ENCODE measurements at regions not wholly inside any gene's neighbourhood (a gene's known extent, or its start where the extent isn't known, plus 50 kb on each side); places are given as distances from the start of the nearest gene placed in this dataset.

GRCh38 chr6:14196026-14196425 lies 78.5 kb downstream of the CD83 start:
- TF ChIP-seq REST (IDR thresholded peaks at IDR 0.05; ENCODE audit: insufficient read depth in 1 of 2, low read depth in 2 of 2, low read length in 2 of 2), result no peak

GRCh38 chr6:14197118-14197517 lies 79.5 kb downstream of the CD83 start:
- TF ChIP-seq REST (IDR thresholded peaks at IDR 0.05; ENCODE audit: insufficient read depth in 1 of 2, low read depth in 2 of 2, low read length in 2 of 2) (no peak), TAF1 (IDR thresholded peaks at IDR 0.05; ENCODE audit: borderline replicate concordance, insufficient read depth, low read length) (no peak), POLR2AphosphoS5 (IDR thresholded peaks at IDR 0.05; ENCODE audit: low read depth, low read length) (no peak), SIN3A (IDR thresholded peaks at IDR 0.05; ENCODE audit: borderline replicate concordance, insufficient read depth, low read length) (no peak), FOXP2 (optimal IDR thresholded peaks at IDR 0.05; ENCODE audit: borderline replicate concordance, extremely low read depth, extremely low read length, insufficient read depth) (no peak)

- no peak for TF ChIP-seq FOXP2 (optimal IDR thresholded peaks at IDR 0.05; ENCODE audit: borderline replicate concordance, extremely low read depth, extremely low read length, insufficient read depth)
- no peak for TF ChIP-seq SIN3A (IDR thresholded peaks at IDR 0.05; ENCODE audit: borderline replicate concordance, insufficient read depth, low read length)
- no peak for TF ChIP-seq POLR2AphosphoS5 (IDR thresholded peaks at IDR 0.05; ENCODE audit: low read depth, low read length)
- no peak for TF ChIP-seq REST (IDR thresholded peaks at IDR 0.05; ENCODE audit: insufficient read depth in 1 of 2, low read depth in 2 of 2, low read length in 2 of 2)
- no peak for TF ChIP-seq TAF1 (IDR thresholded peaks at IDR 0.05; ENCODE audit: borderline replicate concordance, insufficient read depth, low read length)
These were observed 82.5 kb downstream of the CD83 start for GRCh38 chr6:14200047-14200446.

GRCh38 chr6:14202947-14203346 lies 85.4 kb downstream of the CD83 start:
- TF ChIP-seq REST (IDR thresholded peaks at IDR 0.05; ENCODE audit: insufficient read depth in 1 of 2, low read depth in 2 of 2, low read length in 2 of 2) (no peak), TAF1 (IDR thresholded peaks at IDR 0.05; ENCODE audit: borderline replicate concordance, insufficient read depth, low read length) (no peak), FOXP2 (optimal IDR thresholded peaks at IDR 0.05; ENCODE audit: borderline replicate concordance, extremely low read depth, extremely low read length, insufficient read depth) (no peak), SIN3A (IDR thresholded peaks at IDR 0.05; ENCODE audit: borderline replicate concordance, insufficient read depth, low read length) (no peak), POLR2AphosphoS5 (IDR thresholded peaks at IDR 0.05; ENCODE audit: low read depth, low read length) (no peak)

GRCh38 chr6:14206391-14206790 lies 88.8 kb downstream of the CD83 start:
- TF ChIP-seq FOXP2 (optimal IDR thresholded peaks at IDR 0.05; ENCODE audit: borderline replicate concordance, extremely low read depth, extremely low read length, insufficient read depth), result no peak
- no peak for TF ChIP-seq SIN3A (IDR thresholded peaks at IDR 0.05; ENCODE audit: borderline replicate concordance, insufficient read depth, low read length)
- no peak for TF ChIP-seq REST (IDR thresholded peaks at IDR 0.05; ENCODE audit: insufficient read depth in 1 of 2, low read depth in 2 of 2, low read length in 2 of 2)
- TF ChIP-seq TAF1 (IDR thresholded peaks at IDR 0.05; ENCODE audit: borderline replicate concordance, insufficient read depth, low read length), result no peak
- no peak for TF ChIP-seq POLR2AphosphoS5 (IDR thresholded peaks at IDR 0.05; ENCODE audit: low read depth, low read length)
